GM19238 (cell line): ENCODE measurements at regions not wholly inside any gene's neighbourhood (a gene's known extent, or its start where the extent isn't known, plus 50 kb on each side); places are given as distances from the start of the nearest gene placed in this dataset.

ENCODE experiments used
- DNase-seq: peaks from one replicate; pipeline ENCODE4 v3.0.0; 2011; ENCODE audit warnings: low spot score; ENCODE audit not compliant: insufficient read length

DNA sequence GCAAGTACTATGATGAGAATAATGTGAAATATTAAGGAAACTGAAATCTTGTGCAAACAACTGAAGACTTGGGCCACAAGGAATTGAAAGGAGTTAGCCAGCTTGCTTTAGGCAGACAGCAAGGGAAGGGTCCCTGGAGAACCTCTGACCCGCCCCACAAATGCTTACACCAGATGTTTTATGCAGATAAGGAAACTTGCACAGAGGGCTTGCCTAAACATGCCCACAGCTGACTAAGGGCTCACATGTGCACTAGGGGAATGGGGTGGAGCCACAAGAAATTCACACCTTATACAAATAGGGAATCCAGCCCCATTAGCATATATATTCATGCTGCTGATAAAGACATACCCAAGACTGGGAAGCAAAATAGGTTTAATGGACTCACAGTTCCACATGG lies 86.1 kb upstream of the CYYR1 start:
- DNase-seq: no peak

DNA sequence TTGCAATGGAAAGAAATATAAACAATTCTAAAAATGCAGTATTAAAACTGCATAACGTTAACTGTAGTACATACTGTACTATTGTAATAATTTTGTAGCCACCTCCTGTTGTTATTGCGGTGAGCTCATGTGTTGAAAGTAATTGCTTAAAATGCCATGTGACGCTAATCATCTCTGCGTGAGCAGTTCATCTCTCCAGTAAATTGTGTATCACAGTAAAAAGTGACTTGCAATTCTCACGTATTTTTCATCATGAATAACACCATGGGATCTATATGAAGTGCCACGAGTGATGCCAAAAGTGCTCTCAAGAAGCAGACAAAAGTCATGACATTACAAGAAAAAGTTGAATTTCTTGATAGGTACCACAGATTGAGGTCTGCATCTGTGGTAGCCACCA lies 82.4 kb upstream of the CYYR1 start:
- DNase-seq: no peak

DNA sequence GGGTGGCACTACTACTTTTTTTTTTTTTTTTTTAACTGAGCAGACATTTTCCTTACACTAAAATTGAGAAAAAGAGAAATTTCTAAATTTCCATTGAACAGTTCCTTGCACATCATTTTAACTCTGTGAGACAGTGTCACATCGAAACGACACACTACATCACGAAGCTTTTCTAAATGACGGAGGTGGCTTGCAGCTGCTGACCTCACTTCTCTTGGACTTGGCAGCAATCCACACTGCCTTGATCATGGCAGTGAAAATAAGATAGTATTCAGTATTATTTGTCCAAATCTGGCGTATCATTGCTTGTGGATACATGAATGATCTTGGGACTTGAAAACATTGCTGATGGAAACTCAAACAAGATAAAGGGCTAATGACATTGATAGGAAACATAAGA lies 80.3 kb upstream of the CYYR1 start:
- DNase-seq: no peak

DNA sequence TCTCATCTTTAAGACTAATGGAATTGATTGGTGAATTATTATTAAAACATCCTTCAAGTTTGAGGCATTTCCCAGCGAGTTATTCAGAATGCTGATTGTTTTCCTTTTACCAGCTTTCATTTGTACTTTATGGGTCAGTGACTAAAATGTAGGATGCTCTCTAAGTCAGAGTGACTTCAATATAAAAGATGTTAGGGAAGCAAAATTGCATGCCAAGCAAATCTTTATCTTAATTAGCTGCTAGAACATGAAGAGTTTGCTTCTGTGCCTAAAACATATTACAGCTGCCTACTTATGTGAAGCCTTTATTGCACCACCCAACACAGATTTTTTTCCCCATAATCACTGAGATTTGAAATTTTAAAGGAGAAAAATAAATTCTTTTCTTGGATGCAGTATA lies 79.8 kb upstream of the CYYR1 start:
- no peak for DNase-seq

DNA sequence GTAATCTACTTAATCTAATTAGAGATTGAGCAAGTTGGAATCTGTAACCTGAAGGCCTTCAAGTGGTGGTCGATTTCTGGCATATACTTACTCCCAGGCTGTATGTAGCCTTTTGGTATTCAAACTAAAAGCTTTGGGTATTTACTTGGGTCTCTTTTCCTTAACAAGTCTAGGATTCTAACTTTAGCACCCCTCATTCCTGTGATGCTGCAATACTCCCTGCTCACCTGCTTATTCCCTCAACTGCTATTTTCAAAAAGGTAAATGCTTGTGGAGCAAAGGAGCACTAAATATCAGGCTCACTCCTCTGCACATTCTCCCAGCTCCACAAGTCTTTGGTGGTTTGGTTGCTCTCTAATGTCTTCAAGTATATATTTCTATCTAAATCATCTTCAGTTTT lies 68.0 kb upstream of the CYYR1 start:
- no peak for DNase-seq

DNA sequence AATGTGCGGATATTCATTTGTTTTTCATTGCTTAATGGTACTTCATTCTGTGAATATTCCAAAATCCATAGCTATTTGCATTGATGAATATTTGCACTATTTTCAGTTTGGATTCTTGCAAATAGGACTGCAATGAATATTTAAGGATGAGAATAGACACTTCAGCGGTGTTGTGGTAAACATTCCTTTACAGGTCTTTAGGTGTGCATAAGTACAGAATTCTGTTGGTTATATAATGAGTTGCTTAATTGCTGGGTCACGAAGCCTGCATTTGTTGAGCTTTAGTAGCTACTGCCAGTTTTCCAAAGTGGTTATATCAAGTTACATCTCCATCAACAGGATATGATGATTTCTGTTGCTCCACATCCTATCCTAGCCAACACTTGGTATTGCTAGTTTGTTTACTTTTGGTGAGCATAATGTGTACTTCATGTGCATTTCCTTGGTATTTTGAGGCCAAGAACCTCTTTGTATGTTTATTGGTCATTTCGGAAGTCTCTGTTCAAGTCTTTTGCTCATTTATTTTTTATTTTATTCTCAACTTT lies 64.2 kb upstream of the CYYR1 start:
- DNase-seq: no peak

DNA sequence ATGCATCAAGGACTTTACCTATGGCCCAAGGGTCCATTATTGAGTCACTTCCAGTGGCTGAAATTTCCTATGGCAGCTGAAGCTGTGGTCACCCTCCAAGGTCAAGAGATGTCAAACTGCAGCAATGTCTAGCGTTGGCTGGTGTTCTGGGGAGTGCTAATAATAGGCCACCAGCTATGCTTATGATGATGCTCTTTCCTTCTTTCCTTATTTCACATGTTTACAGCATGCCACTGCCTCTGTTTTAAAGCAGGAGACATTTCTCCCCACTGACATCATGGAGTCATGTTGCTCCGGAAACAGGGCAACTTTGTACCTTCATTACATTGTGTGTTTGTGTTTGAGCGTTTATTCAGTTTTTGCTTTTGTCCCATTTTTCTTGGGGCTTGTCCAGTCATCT lies 62.6 kb upstream of the CYYR1 start:
- no peak for DNase-seq

DNA sequence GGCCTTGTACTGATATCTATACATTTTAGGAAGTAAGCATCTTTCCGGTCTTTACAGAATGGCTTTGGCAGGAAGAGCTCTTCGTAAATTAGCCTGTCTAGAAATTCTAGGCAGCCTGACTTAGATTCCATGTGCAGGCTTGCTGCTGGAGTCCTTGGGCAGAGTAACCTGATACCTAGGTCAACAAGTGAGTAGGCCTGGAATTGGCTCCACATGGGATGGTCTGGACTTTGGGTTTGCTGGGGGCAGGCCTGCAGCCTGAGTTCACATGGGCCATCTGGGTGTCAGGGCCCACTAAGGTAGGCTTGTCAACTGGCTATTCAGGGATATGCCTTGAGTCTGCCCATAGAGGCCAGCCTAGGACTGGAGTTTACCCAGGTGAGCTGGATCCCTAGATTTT lies 59.6 kb upstream of the CYYR1 start:
- no peak for DNase-seq

DNA sequence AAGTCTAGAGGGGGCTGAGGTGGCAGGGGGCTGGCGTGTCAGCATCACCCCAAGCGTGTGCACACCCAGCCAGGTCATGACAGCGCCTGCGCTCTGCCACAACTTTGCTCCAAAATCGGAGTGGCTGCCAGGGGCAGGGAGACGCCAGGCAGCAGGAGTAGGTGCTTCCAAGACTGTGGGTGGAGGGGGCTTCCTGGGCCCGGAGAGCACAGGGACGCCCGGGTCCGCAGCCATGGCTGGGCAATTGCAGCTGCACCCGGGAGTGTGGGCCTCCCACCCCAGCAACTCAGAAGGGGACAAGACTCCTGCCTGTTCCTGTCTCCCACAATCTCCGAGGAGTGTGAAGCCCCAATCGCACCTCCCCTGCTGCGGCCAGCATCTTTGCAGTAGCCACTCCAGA lies 53.1 kb upstream of the CYYR1 start:
- no peak for DNase-seq

DNA sequence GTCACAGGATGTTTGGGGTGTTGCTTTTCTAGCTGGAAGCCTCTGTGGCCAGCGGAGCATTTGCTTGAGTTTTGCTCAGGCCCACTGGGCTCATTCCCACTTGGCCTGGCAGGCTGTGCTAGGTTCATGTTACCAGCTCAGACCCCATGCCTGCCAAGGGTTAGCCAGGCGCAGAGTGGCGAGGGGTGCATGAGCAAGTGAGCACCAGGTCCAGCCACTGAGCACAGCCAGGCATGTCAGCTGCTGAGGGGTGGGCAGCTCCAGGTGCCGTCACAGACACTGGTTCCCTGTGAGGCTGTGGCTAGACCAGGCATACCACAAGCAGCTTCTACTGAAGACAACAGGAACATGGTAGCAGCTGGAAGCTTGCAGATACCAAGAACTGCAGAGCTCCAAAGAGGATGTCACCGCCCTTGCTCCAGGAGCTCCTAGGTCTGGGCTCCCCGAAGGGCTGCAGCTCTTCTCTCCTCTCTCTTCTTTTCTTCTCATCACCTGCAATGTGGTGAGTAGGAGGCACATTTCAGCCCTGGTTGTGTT lies 52.0 kb upstream of the CYYR1 start:
- no peak for DNase-seq
